ENCODE measurements at regions not wholly inside any gene's neighbourhood (a gene's known extent, or its start where the extent isn't known, plus 50 kb on each side); places are given as distances from the start of the nearest gene placed in this dataset.
"Not testable (repeated sequence)": the region's sequence is repeated elsewhere in the genome, so short reads cannot be mapped to it uniquely, and the experiment has no call there.

GRCh38 chrX:4182408-4182806 lies 469.0 kb upstream of the PRKX start:
- DNase-seq (ENCODE audit: low spot score) = no peak
- ATAC-seq = no peak

DNA sequence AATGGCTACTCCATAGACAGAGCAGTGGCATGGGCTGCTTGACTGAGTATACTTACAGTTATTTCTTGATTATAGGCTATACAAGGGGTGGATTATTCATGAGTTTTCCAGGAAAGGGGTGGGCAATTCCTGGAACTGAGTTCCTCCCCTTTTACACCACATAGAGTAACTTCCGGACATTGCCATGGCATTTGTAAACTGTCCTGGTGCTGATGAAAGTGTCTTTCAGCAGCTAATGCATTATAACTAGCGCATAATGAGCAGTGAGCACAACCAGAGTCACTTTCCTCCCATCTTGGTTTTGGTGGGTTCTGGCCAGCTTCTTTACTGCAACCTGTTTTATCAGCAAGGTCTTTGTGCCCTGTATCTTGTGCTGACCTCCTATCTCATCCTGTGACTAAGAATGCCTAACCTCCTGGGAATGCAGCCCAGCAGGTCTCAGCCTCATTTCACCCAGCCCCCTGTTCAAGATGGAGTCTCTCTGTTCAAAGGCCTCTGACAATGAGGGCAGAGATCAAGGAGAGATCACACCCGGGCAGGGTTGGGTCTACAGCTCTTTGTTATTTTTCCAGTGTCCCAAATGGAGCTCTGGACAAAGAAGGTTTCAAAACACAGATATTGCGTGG lies 468.4 kb upstream of the PRKX start:
- DNase-seq (ENCODE audit: low spot score) = no peak
- ATAC-seq = no peak

DNA sequence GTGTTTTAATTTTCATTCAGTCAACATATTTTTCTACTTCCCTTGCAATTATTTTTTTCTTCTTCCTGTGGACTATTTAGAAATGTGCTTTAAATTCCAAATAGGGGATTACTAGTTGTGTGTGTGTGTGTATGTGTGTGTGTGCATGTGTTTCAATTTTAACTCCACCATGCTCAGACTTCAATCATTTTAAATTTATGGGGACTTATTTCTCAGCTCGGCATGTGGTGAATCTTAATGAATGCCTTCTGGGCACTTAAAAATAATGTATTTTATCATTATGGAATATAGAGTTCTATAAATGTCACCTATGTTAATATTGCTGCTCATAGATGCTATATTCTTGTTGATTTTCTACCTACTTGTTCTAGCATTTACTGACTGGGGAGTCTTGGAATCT lies 465.6 kb upstream of the PRKX start:
- no peak for DNase-seq (ENCODE audit: low spot score)
- no peak for ATAC-seq

- ATAC-seq (no peak), DNase-seq (ENCODE audit: low spot score) (no peak)
Observed at GRCh38 chrX:4175221-4175620, 461.8 kb upstream of the PRKX start.

- no peak for DNase-seq (ENCODE audit: low spot score)
- ATAC-seq = no peak
Observed at GRCh38 chrX:4173743-4174142, 460.3 kb upstream of the PRKX start.

GRCh38 chrX:4151798-4152197 lies 438.3 kb upstream of the PRKX start:
- DNase-seq (ENCODE audit: low spot score) (no peak), ATAC-seq (peak; percentile 73)

DNA sequence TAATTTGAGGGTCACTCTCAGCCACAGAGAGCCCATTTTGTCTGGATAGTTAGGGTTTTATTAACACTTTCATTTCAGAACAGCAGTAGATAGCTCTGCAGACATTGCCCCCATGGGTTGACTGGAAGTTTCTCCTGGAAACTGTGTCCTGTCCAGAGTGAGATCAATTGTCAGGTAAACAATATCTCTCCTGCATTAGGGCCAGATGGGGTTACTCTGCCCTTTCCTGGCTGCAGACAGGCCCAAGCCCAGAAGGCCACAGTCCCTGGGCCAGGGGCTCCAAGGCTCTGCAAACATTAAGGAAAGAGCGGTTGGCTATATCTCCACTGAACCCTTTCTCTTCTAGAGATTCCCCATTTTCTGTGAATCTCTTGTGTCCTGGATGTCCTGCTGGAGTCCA lies 436.8 kb upstream of the PRKX start:
- no peak for DNase-seq (ENCODE audit: low spot score)
- peak; percentile 41 for ATAC-seq

- no peak for ATAC-seq
- no peak for DNase-seq (ENCODE audit: low spot score)
Observed at GRCh38 chrX:4129626-4130025, 416.2 kb upstream of the PRKX start.

DNA sequence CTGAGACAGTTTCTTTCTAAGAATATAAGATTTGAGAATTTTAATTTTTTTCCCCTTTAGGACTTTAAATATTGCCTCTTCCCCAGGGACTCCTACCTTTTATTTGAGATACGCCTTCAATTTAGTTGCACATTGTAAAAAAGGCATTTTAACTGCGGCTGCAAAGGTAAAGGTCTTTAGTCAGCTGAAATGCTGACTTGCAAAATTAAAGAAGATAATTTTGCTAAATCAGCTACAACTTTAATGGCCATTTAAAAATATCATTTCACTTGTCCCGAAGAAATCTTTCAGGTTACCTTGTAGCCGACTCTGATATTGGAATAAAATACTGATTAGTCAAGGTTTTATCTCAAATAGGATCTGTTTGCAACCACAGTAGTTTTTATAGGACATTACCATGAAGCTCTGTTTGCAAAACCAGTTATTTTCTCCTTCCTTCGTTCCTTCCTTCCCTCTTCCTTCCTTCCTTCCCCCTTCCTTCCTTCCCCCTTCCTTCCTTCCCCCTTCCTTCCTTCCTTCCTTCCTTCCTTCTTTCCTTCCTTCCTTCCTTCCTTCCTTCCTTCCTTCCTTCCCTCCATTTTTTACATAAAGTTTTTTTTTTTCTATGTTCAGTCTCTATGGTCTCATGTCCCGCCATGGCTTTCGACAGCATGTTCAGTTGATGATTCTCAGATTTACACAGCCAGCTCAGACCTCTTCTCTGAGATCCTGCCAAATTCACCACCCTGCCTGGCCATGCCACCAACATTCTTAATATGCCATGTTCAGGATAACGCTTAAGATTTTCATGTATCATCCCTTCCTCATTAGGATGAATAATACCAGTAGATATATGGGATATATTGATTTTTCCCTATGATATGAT lies 405.4 kb upstream of the PRKX start:
- ATAC-seq = no peak
- no peak for DNase-seq (ENCODE audit: low spot score)

GRCh38 chrX:4110964-4111363 lies 397.5 kb upstream of the PRKX start:
- ATAC-seq (no peak), DNase-seq (ENCODE audit: low spot score) (no peak)

GRCh38 chrX:4094926-4095325 lies 381.5 kb upstream of the PRKX start:
- ATAC-seq (no peak), DNase-seq (ENCODE audit: low spot score) (no peak)

DNA sequence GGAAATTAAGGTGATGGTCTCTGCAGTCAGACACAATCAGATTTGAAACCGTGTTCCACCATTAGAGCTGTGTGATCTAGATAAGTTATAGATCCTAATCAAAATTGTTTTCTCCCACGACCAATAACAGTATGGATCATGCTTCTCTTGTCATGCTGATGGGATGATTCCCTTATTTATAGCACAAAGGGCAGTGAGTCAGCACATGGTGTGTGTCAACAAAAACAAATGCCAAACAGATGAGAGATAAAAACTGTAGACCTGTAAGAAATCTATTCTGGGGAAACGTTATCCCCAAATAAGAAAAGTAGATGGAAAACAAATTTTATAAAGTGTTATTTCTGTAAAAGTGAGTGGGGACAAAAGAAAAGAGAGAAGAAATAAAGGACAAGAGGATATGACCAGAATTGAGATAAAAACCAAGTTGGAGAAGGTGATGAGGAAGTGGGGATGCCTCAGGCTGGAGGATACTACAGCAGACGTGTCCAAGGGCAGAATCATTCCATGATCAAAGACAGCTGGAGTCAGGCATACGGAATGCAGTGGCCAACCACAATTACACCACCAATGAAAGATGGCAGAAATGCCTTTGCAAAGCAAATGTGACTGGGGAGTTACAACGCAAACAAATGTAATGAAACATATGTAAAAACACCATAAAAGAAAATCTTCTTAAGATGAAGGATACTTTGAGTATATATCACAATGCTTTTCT lies 377.8 kb upstream of the PRKX start:
- no peak for ATAC-seq
- no peak for DNase-seq (ENCODE audit: low spot score)

- no peak for ATAC-seq
- DNase-seq (ENCODE audit: low spot score) = no peak
Observed at GRCh38 chrX:4059893-4060292, 346.4 kb upstream of the PRKX start.

- ATAC-seq (no peak), DNase-seq (ENCODE audit: low spot score) (no peak)
Observed at GRCh38 chrX:4043951-4044350, 330.5 kb upstream of the PRKX start.

- DNase-seq (ENCODE audit: low spot score) (no peak), ATAC-seq (no peak)
Observed at GRCh38 chrX:4035874-4036273, 322.4 kb upstream of the PRKX start.

GRCh38 chrX:4028151-4028550 lies 314.7 kb upstream of the PRKX start:
- DNase-seq (ENCODE audit: low spot score) = no peak
- ATAC-seq = no peak

DNA sequence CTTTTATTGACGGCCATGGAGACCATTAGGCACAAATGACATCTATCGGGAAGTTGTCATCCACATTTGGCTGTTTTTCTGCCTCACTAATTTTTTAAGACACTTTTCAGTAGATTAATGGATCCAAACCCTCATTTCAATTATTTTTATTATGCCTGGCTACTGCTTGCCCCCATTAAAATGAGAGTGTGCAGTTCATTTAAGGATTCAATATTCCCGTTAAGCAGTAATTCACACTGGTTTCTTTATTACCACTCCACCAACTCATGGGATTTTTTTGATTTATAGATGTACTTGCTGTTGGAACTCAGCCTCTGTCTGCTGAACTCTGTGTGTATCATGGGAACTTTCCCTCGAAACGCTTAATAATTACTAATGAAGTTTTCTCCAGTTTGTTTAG lies 291.8 kb upstream of the PRKX start:
- no peak for ATAC-seq
- no peak for DNase-seq (ENCODE audit: low spot score)

GRCh38 chrX:4004822-4005221 lies 291.4 kb upstream of the PRKX start:
- DNase-seq (ENCODE audit: low spot score) (no peak), ATAC-seq (no peak)

- no peak for ATAC-seq
- DNase-seq (ENCODE audit: low spot score) = no peak
Observed at GRCh38 chrX:3994315-3994714, 280.9 kb upstream of the PRKX start.

GRCh38 chrX:3990569-3990968 lies 277.1 kb upstream of the PRKX start:
- ATAC-seq = no peak

GRCh38 chrX:3972104-3972858 lies 258.8 kb upstream of the PRKX start:
- not testable (repeated sequence) for DNase-seq (ENCODE audit: low spot score); ATAC-seq

More at GRCh38 chrX:3990569-3990968, 277.1 kb upstream of the PRKX start:
- no peak for DNase-seq (ENCODE audit: low spot score)
